CD8-positive, alpha-beta memory T cell (primary cell): ENCODE measurements at regions not wholly inside any gene's neighbourhood (a gene's known extent, or its start where the extent isn't known, plus 50 kb on each side); places are given as distances from the start of the nearest gene placed in this dataset.

Experiments used
- CTCF ChIA-PET: fragments of 350-600 bp; sonication (Branson Sonifier 250); formaldehyde crosslinking; loops from one replicate; lab custom pipeline; 2021; ENCODE audit warnings: antibody characterized with exemption; lab: Charles Lee
- POLR2A ChIA-PET: fragments of 350-600 bp; sonication (Branson Sonifier 250); formaldehyde crosslinking; loops from one replicate; lab custom pipeline; 2021; ENCODE audit warnings: antibody characterized with exemption; lab: Charles Lee
- DNase-seq, 5 donors: peaks; one replicate each; pipeline versions ENCODE4 v3.0.0 to v3.0.0-alpha.2; 2020 to 2022; ENCODE audit warnings: mixed read lengths in 1 of 5
- H3K27ac ChIP-seq: one replicate; pipeline ENCODE4 v1.7.0; 2013; ENCODE audit warnings: low read depth, mild to moderate bottlenecking, low read length, moderate library complexity
- H3K27me3 ChIP-seq: 2 replicates; pipeline ENCODE4 v1.7.0; 2013; ENCODE audit warnings: low read length, mild to moderate bottlenecking; ENCODE audit not compliant: insufficient read depth, poor library complexity, severe bottlenecking
- H3K36me3 ChIP-seq: 2 replicates; pipeline ENCODE4 v1.7.0; 2013; ENCODE audit warnings: mild to moderate bottlenecking, low read length, moderate library complexity; ENCODE audit not compliant: insufficient read depth
- H3K4me1 ChIP-seq: 2 replicates; pipeline ENCODE4 v1.7.0; 2013; ENCODE audit warnings: mild to moderate bottlenecking, low read length, moderate library complexity; ENCODE audit not compliant: insufficient read depth
- H3K4me3 ChIP-seq: 2 replicates; pipeline ENCODE4 v1.7.0; 2013; ENCODE audit warnings: mild to moderate bottlenecking, low read length
- H3K9me3 ChIP-seq: 2 replicates; pipeline ENCODE4 v1.7.0; 2013; ENCODE audit warnings: mild to moderate bottlenecking, low read length
- H3K27ac Mint-ChIP-seq, 8 donors: one replicate each; pipeline ENCODE4 v1.8.0; 2020 to 2021; ENCODE audit warnings: mixed read lengths in 8 of 8, mild to moderate bottlenecking in 6 of 8, inconsistent platforms in 3 of 8, moderate library complexity in 3 of 8
- H3K27me3 Mint-ChIP-seq, 2 donors: one replicate each; pipeline ENCODE4 v1.8.0; 2020 to 2021; ENCODE audit warnings: mixed read lengths in 2 of 2, mild to moderate bottlenecking in 1 of 2, moderate library complexity in 1 of 2
- H3K36me3 Mint-ChIP-seq, 3 donors: one replicate each; pipeline ENCODE4 v1.8.0; 2020 to 2021; ENCODE audit warnings: mixed read lengths in 3 of 3, inconsistent platforms in 1 of 3, mild to moderate bottlenecking in 1 of 3
- H3K4me1 Mint-ChIP-seq, 3 donors: one replicate each; pipeline ENCODE4 v1.8.0; 2020 to 2021; ENCODE audit warnings: mixed read lengths in 3 of 3, inconsistent platforms in 1 of 3, mild to moderate bottlenecking in 1 of 3
- H3K4me3 Mint-ChIP-seq, 7 donors: one replicate each; pipeline ENCODE4 v1.8.0; 2020 to 2021; ENCODE audit warnings: mixed read lengths in 7 of 7, mild to moderate bottlenecking in 6 of 7, moderate library complexity in 4 of 7, inconsistent platforms in 2 of 7
- H3K9me3 Mint-ChIP-seq, 5 donors: one replicate each; pipeline ENCODE4 v1.8.0; 2020 to 2022; ENCODE audit warnings: mixed read lengths in 5 of 5, mild to moderate bottlenecking in 3 of 5, moderate library complexity in 2 of 5, inconsistent platforms in 1 of 5

DNA sequence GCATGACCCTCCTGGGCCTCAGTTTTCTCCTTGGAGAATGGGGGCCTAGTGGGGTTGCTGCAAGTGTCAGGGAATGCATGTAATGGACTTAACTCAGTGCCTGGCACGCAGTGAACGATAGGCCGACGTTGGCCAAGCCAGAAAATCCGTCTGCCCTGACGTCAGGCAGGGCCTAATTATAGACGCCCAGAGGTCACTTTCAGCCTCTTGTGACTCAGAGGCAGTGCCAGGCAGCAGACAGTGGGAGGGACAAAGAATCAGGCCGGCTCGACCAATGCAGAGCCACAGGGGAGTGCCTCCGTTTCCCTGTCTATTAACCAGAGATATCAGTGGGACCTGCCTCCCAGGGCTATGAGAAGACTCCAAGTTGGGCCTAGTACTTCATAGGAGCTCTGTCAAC, 115.0 kb downstream of the MN1 start:
- Mint-ChIP-seq H3K4me3 (no peak overlapping the region), H3K27me3 (no peaks in the 10 kb centered on the region), H3K36me3 (no peaks in the 10 kb centered on the region), H3K4me1 (no peaks in the 10 kb centered on the region), H3K9me3 (peaks cover 3 to 7% (median 4%) of the 10 kb centered on the region in 5 donors), H3K27ac (no peak overlapping the region)
- ChIA-PET CTCF (no interaction called here), POLR2A (no interaction called here)
- no peak for DNase-seq
- no peaks in the 10 kb centered on the region for H3K9me3 ChIP-seq
- H3K4me3 ChIP-seq = no peak overlapping the region
- no peak overlapping the region for H3K27ac ChIP-seq
- no peaks in the 10 kb centered on the region for H3K27me3 ChIP-seq
- no peaks in the 10 kb centered on the region for H3K4me1 ChIP-seq
- no peaks in the 10 kb centered on the region for H3K36me3 ChIP-seq

DNA sequence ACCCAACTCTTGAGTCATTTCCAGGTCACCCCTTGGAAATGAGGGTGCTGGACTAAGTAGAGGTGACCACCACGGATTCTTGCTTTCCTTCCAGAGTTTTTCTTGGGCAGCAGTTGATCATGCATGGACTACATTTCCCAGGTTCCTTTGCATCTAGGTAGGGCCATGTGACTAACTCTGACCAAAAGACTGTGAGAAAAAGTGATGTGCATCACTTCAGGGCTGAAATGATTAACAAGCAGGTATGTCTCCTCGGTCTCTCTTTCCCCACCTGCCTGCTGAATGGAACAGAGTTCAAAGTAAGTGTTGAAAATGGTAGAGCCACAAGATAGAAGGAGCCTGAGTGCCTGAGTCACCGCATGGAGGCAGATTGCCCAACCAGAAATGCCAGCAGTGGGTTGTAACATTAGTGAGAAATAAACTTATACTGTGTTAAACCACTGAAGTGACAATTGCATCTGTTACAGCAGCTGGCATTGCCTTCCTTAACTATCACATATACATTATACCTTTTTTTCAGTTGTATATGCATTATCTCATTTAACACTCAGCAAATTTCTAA, 113.5 kb downstream of the MN1 start:
- Histone ChIP-seq H3K9me3 (no peaks in the 10 kb centered on the region), H3K36me3 (no peaks in the 10 kb centered on the region), H3K27me3 (no peaks in the 10 kb centered on the region), H3K4me1 (no peaks in the 10 kb centered on the region), H3K4me3 (no peak overlapping the region), H3K27ac (no peak overlapping the region)
- no peak for DNase-seq
- ChIA-PET POLR2A (no interaction called here), CTCF (no interaction called here)
- Mint-ChIP-seq H3K27me3 (peaks cover under 1 to 7% of the 10 kb centered on the region in 2 donors), H3K36me3 (no peaks in the 10 kb centered on the region), H3K4me1 (no peaks in the 10 kb centered on the region), H3K9me3 (peaks cover 3 to 7% (median 5%) of the 10 kb centered on the region in 5 donors), H3K4me3 (no peak overlapping the region), H3K27ac (no peak overlapping the region)

DNA sequence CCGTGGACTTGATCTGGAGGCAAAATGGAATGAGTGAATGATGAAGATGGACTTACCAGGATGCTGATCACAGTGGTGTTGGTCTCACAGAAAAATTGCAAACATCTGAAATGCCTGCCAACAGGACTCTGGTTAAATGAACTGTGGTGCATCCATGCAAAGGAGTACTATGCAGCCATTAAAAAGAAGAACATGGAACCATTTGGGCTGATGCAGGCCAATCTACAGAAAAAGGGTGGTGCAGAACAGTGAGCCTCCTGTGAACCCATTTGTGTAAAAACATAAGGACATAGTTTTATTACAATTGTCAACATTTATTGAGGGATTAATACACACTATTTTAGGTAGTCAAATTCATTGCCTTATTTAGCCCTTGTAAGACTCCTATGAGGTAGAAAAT, 111.9 kb downstream of the MN1 start:
- H3K9me3 Mint-ChIP-seq = peaks cover 3 to 7% (median 5%) of the 10 kb centered on the region in 5 donors
- Histone ChIP-seq H3K27ac (no peak overlapping the region), H3K27me3 (no peaks in the 10 kb centered on the region), H3K36me3 (no peaks in the 10 kb centered on the region), H3K4me3 (no peak overlapping the region), H3K4me1 (no peaks in the 10 kb centered on the region), H3K9me3 (no peaks in the 10 kb centered on the region)
- H3K27me3 Mint-ChIP-seq = peaks cover 2 to 7% of the 10 kb centered on the region in 2 donors
- DNase-seq = no peak
- ChIA-PET CTCF (no interaction called here), POLR2A (no interaction called here)
- H3K4me1 Mint-ChIP-seq = no peaks in the 10 kb centered on the region
- no peaks in the 10 kb centered on the region for H3K36me3 Mint-ChIP-seq
- no peak overlapping the region for H3K4me3 Mint-ChIP-seq
- no peak overlapping the region for H3K27ac Mint-ChIP-seq

- Mint-ChIP-seq H3K27ac (no peak overlapping the region), H3K4me3 (no peak overlapping the region), H3K27me3 (peaks cover 2 to 7% of the 10 kb centered on the region in 2 donors), H3K4me1 (no peaks in the 10 kb centered on the region), H3K36me3 (no peaks in the 10 kb centered on the region), H3K9me3 (peaks cover 3 to 7% (median 5%) of the 10 kb centered on the region in 5 donors)
- Histone ChIP-seq H3K9me3 (no peaks in the 10 kb centered on the region), H3K4me1 (no peaks in the 10 kb centered on the region), H3K36me3 (no peaks in the 10 kb centered on the region), H3K27me3 (no peaks in the 10 kb centered on the region), H3K27ac (no peak overlapping the region), H3K4me3 (no peak overlapping the region)
- CTCF ChIA-PET = no interaction called here
- POLR2A ChIA-PET = no interaction called here
- DNase-seq = no peak
Measured at GRCh38 chr22:27690599-27690998, 111.0 kb downstream of the MN1 start.

GRCh38 chr22:27692243-27692642, 109.3 kb downstream of the MN1 start:
- Histone ChIP-seq H3K9me3 (no peaks in the 10 kb centered on the region), H3K27me3 (no peaks in the 10 kb centered on the region), H3K36me3 (no peaks in the 10 kb centered on the region), H3K27ac (no peak overlapping the region), H3K4me1 (no peaks in the 10 kb centered on the region), H3K4me3 (no peak overlapping the region)
- no peak overlapping the region for H3K4me3 Mint-ChIP-seq
- H3K9me3 Mint-ChIP-seq = peaks cover 3 to 9% (median 8%) of the 10 kb centered on the region in 5 donors
- H3K4me1 Mint-ChIP-seq = no peaks in the 10 kb centered on the region
- no peaks in the 10 kb centered on the region for H3K36me3 Mint-ChIP-seq
- ChIA-PET POLR2A (no interaction called here), CTCF (no interaction called here)
- H3K27me3 Mint-ChIP-seq = peaks cover 2 to 7% of the 10 kb centered on the region in 2 donors
- no peak for DNase-seq
- no peak overlapping the region for H3K27ac Mint-ChIP-seq

DNA sequence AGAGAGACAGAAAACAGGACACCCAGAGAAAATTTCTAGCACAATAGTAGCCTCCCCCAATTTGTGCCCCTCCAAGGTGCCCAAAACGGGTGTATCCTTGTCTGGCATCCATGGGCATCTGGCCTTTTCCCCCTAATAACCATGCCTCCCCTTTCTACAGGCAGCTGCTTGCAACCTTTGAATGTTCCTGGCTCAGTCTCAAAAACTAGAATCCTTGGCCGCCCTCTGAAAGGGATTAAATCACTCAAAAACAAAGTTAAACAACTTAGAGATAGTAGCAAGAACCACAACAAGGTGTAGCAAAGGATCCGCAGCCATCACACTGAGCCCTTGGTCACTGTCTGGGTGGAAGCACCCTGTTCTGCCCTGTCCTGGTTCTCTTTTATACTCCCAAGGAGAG, 105.6 kb downstream of the MN1 start:
- POLR2A ChIA-PET = no interaction called here

DNA sequence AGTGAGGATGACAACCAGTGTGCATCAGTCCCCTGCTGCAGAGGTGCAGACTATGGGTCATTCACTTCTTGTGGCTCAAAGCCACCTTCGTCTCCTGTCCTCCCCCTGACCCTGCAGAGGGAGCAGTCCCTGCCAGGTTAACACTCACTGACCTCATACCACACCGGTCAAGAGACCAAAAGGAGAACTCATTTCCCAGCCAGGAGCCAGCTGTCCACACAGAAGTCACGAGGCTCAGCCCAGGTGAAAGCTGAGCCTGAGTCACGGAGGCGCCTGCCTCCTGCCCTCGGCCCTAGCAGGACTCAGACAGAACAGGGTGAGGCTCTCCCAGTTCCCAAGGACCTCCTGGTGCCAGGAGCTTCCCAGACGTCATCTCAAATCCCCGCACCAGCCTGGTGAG, 103.7 kb downstream of the MN1 start:
- H3K27me3 ChIP-seq = no peaks in the 10 kb centered on the region
- H3K36me3 ChIP-seq = no peaks in the 10 kb centered on the region
- no peaks in the 10 kb centered on the region for H3K9me3 ChIP-seq
- Mint-ChIP-seq H3K4me3 (no peak overlapping the region), H3K27me3 (peaks cover 0 to 2% of the 10 kb centered on the region in 2 donors), H3K9me3 (peaks cover 0 to 9% (median 4%) of the 10 kb centered on the region in 5 donors), H3K4me1 (no peaks in the 10 kb centered on the region), H3K36me3 (no peaks in the 10 kb centered on the region), H3K27ac (no peak overlapping the region)
- ChIA-PET CTCF (no interaction called here), POLR2A (no interaction called here)
- no peak overlapping the region for H3K4me3 ChIP-seq
- no peak for DNase-seq
- no peak overlapping the region for H3K27ac ChIP-seq
- H3K4me1 ChIP-seq = no peaks in the 10 kb centered on the region

More for the DNA sequence above, 105.6 kb downstream of the MN1 start:
- H3K36me3 ChIP-seq = no peaks in the 10 kb centered on the region
- DNase-seq = no peak
- H3K27me3 ChIP-seq = no peaks in the 10 kb centered on the region
- Mint-ChIP-seq H3K36me3 (no peaks in the 10 kb centered on the region), H3K27ac (no peak overlapping the region), H3K9me3 (peaks cover 0 to 7% (median 4%) of the 10 kb centered on the region in 5 donors), H3K4me3 (no peak overlapping the region), H3K27me3 (peaks cover 2 to 7% of the 10 kb centered on the region in 2 donors), H3K4me1 (no peaks in the 10 kb centered on the region)
- H3K27ac ChIP-seq = no peak overlapping the region
- no peak overlapping the region for H3K4me3 ChIP-seq
- CTCF ChIA-PET = no interaction called here
- no peaks in the 10 kb centered on the region for H3K9me3 ChIP-seq
- H3K4me1 ChIP-seq = no peaks in the 10 kb centered on the region
